Neutrophil (primary cell): ENCODE measurements at regions not wholly inside any gene's neighbourhood (a gene's known extent, or its start where the extent isn't known, plus 50 kb on each side); places are given as distances from the start of the nearest gene placed in this dataset.

Experiments
- H3K27ac ChIP-seq: fragments of 200-600 bp; sonication (generic); 2 replicates; pipeline ENCODE4 v1.5.1; 2016; ENCODE audit warnings: mild to moderate bottlenecking, moderate library complexity
- H3K27me3 ChIP-seq: fragments of 200-600 bp; sonication (generic); 2 replicates; pipeline ENCODE4 v1.6.0; 2016; ENCODE audit warnings: mild to moderate bottlenecking
- H3K36me3 ChIP-seq: fragments of 200-600 bp; sonication (generic); 2 replicates; pipeline ENCODE4 v1.5.1; 2017
- H3K4me1 ChIP-seq, 2 experiments: fragments of 200-600 bp in 1 of 2; sonication (generic) in 1 of 2; 1 replicate in 1 of 2; 2 replicates in 1 of 2; pipeline versions ENCODE4 v1.5.1 to v1.6.1; 2013 to 2016; ENCODE audit warnings: low read depth in 1 of 2, low read length in 1 of 2, mild to moderate bottlenecking in 1 of 2, moderate library complexity in 1 of 2; ENCODE audit not compliant: control insufficient read depth in 1 of 2, insufficient read depth in 1 of 2
- H3K4me3 ChIP-seq, 2 experiments: fragments of 200-600 bp in 1 of 2; sonication (generic) in 1 of 2; 1 replicate in 1 of 2; 2 replicates in 1 of 2; pipeline ENCODE4 v1.5.1; 2013 to 2016; ENCODE audit warnings: low read depth in 1 of 2, low read length in 1 of 2, mild to moderate bottlenecking in 1 of 2, moderate library complexity in 1 of 2
- H3K9me3 ChIP-seq: fragments of 200-600 bp; sonication (generic); 2 replicates; pipeline ENCODE4 v1.5.1; 2016
- TF ChIP-seq, protein P1 (sequence below): fragments of 200-600 bp; sonication (generic); IDR thresholded peaks from 2 replicates; pipeline ENCODE4 v1.5.1; 2016; ENCODE audit warnings: antibody characterized with exemption

GRCh38 chr9:121582641-121583040 lies 68.8 kb upstream of the DAB2IP start:
- Histone ChIP-seq H3K27ac (no peak overlapping the region), H3K9me3 (no peaks in the 10 kb centered on the region), H3K36me3 (no peaks in the 10 kb centered on the region), H3K27me3 (peaks cover 71% of the 10 kb centered on the region), H3K4me3 (no peak overlapping the region), H3K4me1 (no peaks in the 10 kb centered on the region)
- TF ChIP-seq, protein P1, sequence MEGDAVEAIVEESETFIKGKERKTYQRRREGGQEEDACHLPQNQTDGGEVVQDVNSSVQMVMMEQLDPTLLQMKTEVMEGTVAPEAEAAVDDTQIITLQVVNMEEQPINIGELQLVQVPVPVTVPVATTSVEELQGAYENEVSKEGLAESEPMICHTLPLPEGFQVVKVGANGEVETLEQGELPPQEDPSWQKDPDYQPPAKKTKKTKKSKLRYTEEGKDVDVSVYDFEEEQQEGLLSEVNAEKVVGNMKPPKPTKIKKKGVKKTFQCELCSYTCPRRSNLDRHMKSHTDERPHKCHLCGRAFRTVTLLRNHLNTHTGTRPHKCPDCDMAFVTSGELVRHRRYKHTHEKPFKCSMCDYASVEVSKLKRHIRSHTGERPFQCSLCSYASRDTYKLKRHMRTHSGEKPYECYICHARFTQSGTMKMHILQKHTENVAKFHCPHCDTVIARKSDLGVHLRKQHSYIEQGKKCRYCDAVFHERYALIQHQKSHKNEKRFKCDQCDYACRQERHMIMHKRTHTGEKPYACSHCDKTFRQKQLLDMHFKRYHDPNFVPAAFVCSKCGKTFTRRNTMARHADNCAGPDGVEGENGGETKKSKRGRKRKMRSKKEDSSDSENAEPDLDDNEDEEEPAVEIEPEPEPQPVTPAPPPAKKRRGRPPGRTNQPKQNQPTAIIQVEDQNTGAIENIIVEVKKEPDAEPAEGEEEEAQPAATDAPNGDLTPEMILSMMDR, result no peak

GRCh38 chr9:121584421-121584820 lies 67.0 kb upstream of the DAB2IP start:
- TF ChIP-seq, protein P1, result no peak
- H3K4me1 ChIP-seq, result no peaks in the 10 kb centered on the region
- H3K27me3 ChIP-seq, result peaks cover 87% of the 10 kb centered on the region

DNA sequence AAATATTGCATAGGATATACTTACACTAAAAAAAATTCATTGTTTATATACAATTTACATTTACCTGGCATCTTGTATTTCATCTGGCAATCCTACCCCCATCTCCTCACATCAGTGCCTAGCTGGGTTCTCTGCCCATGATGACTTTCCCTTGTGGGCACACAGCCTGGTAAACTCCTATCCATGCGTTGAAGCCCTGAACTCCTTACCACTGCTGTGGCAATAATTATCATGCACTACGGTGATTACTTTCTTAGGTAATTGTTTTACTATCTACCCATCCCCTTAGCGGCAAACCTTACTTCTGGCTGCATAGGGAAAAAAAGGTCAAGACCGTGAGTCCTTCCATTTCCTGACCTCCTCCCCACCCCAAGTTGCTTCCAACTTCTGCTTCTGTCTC lies 63.6 kb upstream of the DAB2IP start:
- Histone ChIP-seq H3K36me3 (no peaks in the 10 kb centered on the region), H3K4me1 (no peaks in the 10 kb centered on the region), H3K9me3 (no peaks in the 10 kb centered on the region), H3K27ac (no peak overlapping the region), H3K27me3 (peaks cover 96% of the 10 kb centered on the region), H3K4me3 (no peak overlapping the region)
- TF ChIP-seq, protein P1, result no peak

More at GRCh38 chr9:121584421-121584820, 67.0 kb upstream of the DAB2IP start:
- Histone ChIP-seq H3K4me3 (no peak overlapping the region), H3K36me3 (no peaks in the 10 kb centered on the region), H3K9me3 (no peaks in the 10 kb centered on the region), H3K27ac (no peak overlapping the region)

DNA sequence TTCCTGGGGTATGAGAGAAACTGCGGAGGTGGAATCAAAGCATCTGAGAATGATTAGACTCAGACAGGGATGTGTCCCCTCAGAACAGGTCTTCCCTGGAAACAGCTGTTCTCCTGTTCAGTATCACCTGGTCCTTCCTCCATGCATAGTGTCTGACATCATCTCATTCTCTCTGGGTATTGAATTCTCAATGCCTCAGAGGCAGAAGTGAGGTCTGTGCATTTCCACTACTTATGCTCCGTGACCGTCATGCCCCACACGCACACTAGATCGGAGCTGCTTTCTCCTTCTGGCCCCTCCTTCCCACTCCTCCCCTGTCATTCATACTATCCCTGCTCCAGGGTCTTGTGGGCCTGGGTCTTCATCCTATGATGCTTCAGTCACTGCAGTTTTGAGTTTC lies 61.4 kb upstream of the DAB2IP start:
- Histone ChIP-seq H3K36me3 (no peaks in the 10 kb centered on the region), H3K27ac (no peak overlapping the region), H3K4me1 (no peaks in the 10 kb centered on the region), H3K9me3 (no peaks in the 10 kb centered on the region), H3K4me3 (no peak overlapping the region), H3K27me3 (peaks cover 93% of the 10 kb centered on the region)
- TF ChIP-seq, protein P1, result no peak

DNA sequence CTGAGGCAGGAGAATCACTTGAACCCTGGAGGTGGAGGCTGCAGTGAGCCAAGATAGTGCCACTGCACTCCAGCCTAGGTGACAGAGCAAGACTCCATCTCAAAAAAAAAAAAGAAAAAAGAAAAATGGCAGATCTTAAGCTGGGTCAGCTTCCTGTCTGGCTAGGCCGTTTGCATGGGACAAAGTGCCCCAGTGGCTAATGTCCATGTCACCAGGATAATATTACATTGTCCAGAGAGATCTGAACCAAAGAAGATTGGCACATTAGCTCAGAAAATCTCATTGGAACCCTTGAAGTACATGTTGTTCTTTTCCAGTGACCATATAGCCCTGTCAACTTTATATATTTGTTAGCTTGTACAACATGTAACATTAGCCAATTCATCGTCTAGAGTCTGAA lies 59.2 kb upstream of the DAB2IP start:
- no peak overlapping the region for H3K4me3 ChIP-seq
- H3K4me1 ChIP-seq, result no peaks in the 10 kb centered on the region
- no peaks in the 10 kb centered on the region for H3K9me3 ChIP-seq
- H3K27ac ChIP-seq, result no peak overlapping the region
- H3K27me3 ChIP-seq, result peaks cover 93% of the 10 kb centered on the region
- H3K36me3 ChIP-seq, result no peaks in the 10 kb centered on the region
- TF ChIP-seq, protein P1, result no peak

DNA sequence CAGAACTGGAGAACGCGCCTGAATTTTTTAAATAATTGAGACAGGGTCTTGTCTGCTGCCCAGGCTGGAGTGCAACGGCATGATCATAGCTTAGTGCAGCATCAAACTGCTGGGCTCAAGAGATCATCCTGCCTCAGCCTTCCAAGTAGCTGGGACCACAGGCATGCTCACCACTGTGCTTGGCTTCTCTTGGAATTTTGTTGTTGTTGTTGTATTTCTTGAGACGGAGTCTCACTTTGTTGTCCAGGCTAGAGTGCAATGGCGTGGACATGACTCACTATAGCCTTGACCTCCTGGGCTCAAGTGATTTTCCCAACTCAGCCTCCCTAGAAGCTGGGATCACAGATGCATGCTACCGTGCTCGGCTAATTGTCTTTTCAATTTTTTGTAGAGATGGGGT lies 58.4 kb upstream of the DAB2IP start:
- H3K4me1 ChIP-seq, result no peaks in the 10 kb centered on the region
- TF ChIP-seq, protein P1, result no peak
- peaks cover 95% of the 10 kb centered on the region for H3K27me3 ChIP-seq
- no peak overlapping the region for H3K27ac ChIP-seq
- no peaks in the 10 kb centered on the region for H3K36me3 ChIP-seq
- H3K9me3 ChIP-seq, result no peaks in the 10 kb centered on the region
- H3K4me3 ChIP-seq, result no peak overlapping the region
